ENCODE measurements at regions not wholly inside any gene's neighbourhood (a gene's known extent, or its start where the extent isn't known, plus 50 kb on each side); places are given as distances from the start of the nearest gene placed in this dataset.
"Not testable (repeated sequence)": the region's sequence is repeated elsewhere in the genome, so short reads cannot be mapped to it uniquely, and the experiment has no call there.

DNA sequence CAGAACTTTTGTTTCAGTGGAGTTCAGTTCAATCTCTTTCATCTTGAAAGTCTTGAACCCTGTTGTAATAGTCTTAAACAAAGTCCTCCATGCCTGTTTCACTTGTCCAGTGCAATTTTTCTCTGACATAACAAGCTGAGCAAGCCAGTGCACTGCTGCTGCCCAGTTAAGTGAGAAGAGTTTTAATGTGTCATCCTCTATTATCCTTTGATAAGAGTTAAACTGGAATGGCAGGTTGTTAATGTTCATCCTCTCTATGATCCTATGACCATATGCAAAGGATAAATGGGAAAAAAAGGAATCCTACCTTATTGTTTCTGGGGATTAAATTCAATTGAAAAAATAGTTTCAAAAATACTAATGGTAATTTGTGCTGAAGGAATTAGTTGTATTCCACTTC lies 197.5 kb downstream of the FRK start:
- H3K27me3 ChIP-seq (ENCODE audit: control insufficient read depth in 2 of 2, insufficient read depth in 2 of 2, low read length in 2 of 2), result no peaks in the 10 kb centered on the region
- intact Hi-C loops (cut with micrococcal nuclease), result no loop called here
- H3K9ac ChIP-seq (ENCODE audit: insufficient read depth in 1 of 2, low read depth in 2 of 2, low read length in 2 of 2), result no peak overlapping the region
- ChIA-PET CTCF (ENCODE audit: low intra/inter-chr PET ratio) (no interaction called here), POLR2A (no interaction called here)
- ATAC-seq, result no peak
- BruUV-seq (replicated peaks), result no TSS peak
- H3K4me3 ChIP-seq, result no peak overlapping the region
- FAIRE-seq, result no peak
- H3K9me1 ChIP-seq (ENCODE audit: control insufficient read depth, insufficient read depth, low read length), result no peaks in the 10 kb centered on the region
- H3K4me2 ChIP-seq (ENCODE audit: insufficient read depth, low read length), result no peak overlapping the region
- TF ChIP-seq KLF10 (CRISPR knock-in tag; IDR thresholded peaks at IDR 0.05) (no peak), NR1H2 (CRISPR knock-in tag; IDR thresholded peaks at IDR 0.05) (no peak), CEBPB (tag; IDR thresholded peaks at IDR 0.05) (no peak), SRSF9 (IDR thresholded peaks at IDR 0.05; ENCODE audit: borderline replicate concordance, low read depth, low read length) (no peak), GTF2B (IDR thresholded peaks at IDR 0.05; ENCODE audit: extremely low read depth, insufficient read length) (no peak), STAT5A (IDR thresholded peaks at IDR 0.05; ENCODE audit: borderline replicate concordance, low read length) (no peak), ZNF445 (CRISPR knock-in tag; IDR thresholded peaks at IDR 0.05; ENCODE audit: low read depth) (no peak), RBM17 (IDR thresholded peaks at IDR 0.05; ENCODE audit: borderline replicate concordance, low read depth, low read length) (no peak), EHMT2 (IDR thresholded peaks at IDR 0.05) (no peak), RFX1 (IDR thresholded peaks at IDR 0.05) (no peak), TCF7L2 (IDR thresholded peaks at IDR 0.05; ENCODE audit: low read depth, low read length) (no peak), ZNF436 (CRISPR knock-in tag; IDR thresholded peaks at IDR 0.05) (no peak)
- TF ChIP-seq, protein P1, sequence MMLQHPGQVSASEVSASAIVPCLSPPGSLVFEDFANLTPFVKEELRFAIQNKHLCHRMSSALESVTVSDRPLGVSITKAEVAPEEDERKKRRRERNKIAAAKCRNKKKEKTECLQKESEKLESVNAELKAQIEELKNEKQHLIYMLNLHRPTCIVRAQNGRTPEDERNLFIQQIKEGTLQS (IDR thresholded peaks at IDR 0.05), result no peak
- TF ChIP-seq, protein P1 (CRISPR knock-in tag; conservative IDR thresholded peaks at IDR 0.05), result no peak
- no peak overlapping the region for H2AFZ ChIP-seq (ENCODE audit: low read depth, low read length)
- H3K36me3 ChIP-seq (ENCODE audit: control insufficient read depth, insufficient read depth, low read length), result no peaks in the 10 kb centered on the region
- no peaks in the 10 kb centered on the region for H4K20me1 ChIP-seq (replicated peaks; ENCODE audit: control insufficient read depth, insufficient read depth, low read length)
- no peak for DNase-seq (ENCODE audit: extremely low read depth in 1 of 4, low spot score in 3 of 4)
- in situ Hi-C loops (cut with MboI), result no loop called here
- H3K9me3 ChIP-seq (replicated peaks; ENCODE audit: control insufficient read depth, insufficient read depth, low read depth, low read length), result no peaks in the 10 kb centered on the region; the same call in 1 of the 2 replicates
- no peaks in the 10 kb centered on the region for H3K79me2 ChIP-seq (ENCODE audit: control insufficient read depth, insufficient read depth, low read length)
- H3K4me1 ChIP-seq (replicated peaks in 1 of 2; ENCODE audit: control insufficient read depth in 2 of 2, insufficient read depth in 2 of 2, low read length in 2 of 2), result no peaks in the 10 kb centered on the region
- H3K27ac ChIP-seq (ENCODE audit: extremely low read depth, low read depth, low read length), result no peak overlapping the region

GRCh38 chr6:115861658-115862057 lies 199.0 kb downstream of the FRK start:
- DNase-seq (ENCODE audit: extremely low read depth in 1 of 4, low spot score in 3 of 4); H3K4me2 ChIP-seq (ENCODE audit: insufficient read depth, low read length); H3K27me3 ChIP-seq (ENCODE audit: control insufficient read depth in 2 of 2, insufficient read depth in 2 of 2, low read length in 2 of 2); H4K20me1 ChIP-seq (replicated peaks; ENCODE audit: control insufficient read depth, insufficient read depth, low read length); H3K9me3 ChIP-seq (replicated peaks; ENCODE audit: control insufficient read depth, insufficient read depth, low read depth, low read length); H3K79me2 ChIP-seq (ENCODE audit: control insufficient read depth, insufficient read depth, low read length); H3K4me3 ChIP-seq; POLR2A ChIA-PET; H3K9ac ChIP-seq (ENCODE audit: insufficient read depth in 1 of 2, low read depth in 2 of 2, low read length in 2 of 2); H3K4me1 ChIP-seq (replicated peaks in 1 of 2; ENCODE audit: control insufficient read depth in 2 of 2, insufficient read depth in 2 of 2, low read length in 2 of 2); H3K27ac ChIP-seq (ENCODE audit: extremely low read depth, low read depth, low read length); H3K9me1 ChIP-seq (ENCODE audit: control insufficient read depth, insufficient read depth, low read length); BruUV-seq (replicated peaks); FAIRE-seq; ATAC-seq; H2AFZ ChIP-seq (ENCODE audit: low read depth, low read length); intact Hi-C loops (cut with micrococcal nuclease); in situ Hi-C loops (cut with MboI); CTCF ChIA-PET (ENCODE audit: low intra/inter-chr PET ratio); H3K36me3 ChIP-seq (ENCODE audit: control insufficient read depth, insufficient read depth, low read length): not testable (repeated sequence)
- WGBS (ENCODE audit: insufficient coverage, low coverage, missing lambda C conversion rate), result 0% methylated on average over 2 of the region's 2 CpGs

Measured in K562 (cell line).